MM.1S (cell line): ENCODE measurements at regions not wholly inside any gene's neighbourhood (a gene's known extent, or its start where the extent isn't known, plus 50 kb on each side); places are given as distances from the start of the nearest gene placed in this dataset.

Experiments used
- DNase-seq: peaks from one replicate; pipeline ENCODE4 v3.0.0-alpha.2; 2015
- H2AFZ ChIP-seq: fragments of 300-600 bp; sonication (generic); 2 replicates; pipeline ENCODE4 v1.6.0; 2016; ENCODE audit warnings: antibody characterized with exemption, low read length
- H3F3A ChIP-seq: fragments of 300-600 bp; sonication (generic); 2 replicates; pipeline ENCODE4 v1.6.1; 2016; ENCODE audit warnings: mild to moderate bottlenecking, antibody characterized with exemption, low read length, moderate library complexity, mixed read lengths; ENCODE audit not compliant: insufficient read depth
- H3K27ac ChIP-seq: fragments of 300-600 bp; sonication (generic); 2 replicates; pipeline ENCODE4 v1.5.1; 2016; ENCODE audit warnings: mild to moderate bottlenecking, low read length
- H3K27me3 ChIP-seq: fragments of 300-600 bp; sonication (generic); replicated peaks from 2 replicates; pipeline ENCODE4 v1.6.0; 2016; ENCODE audit warnings: low read length; ENCODE audit not compliant: insufficient read depth
- H3K36me3 ChIP-seq: fragments of 300-600 bp; sonication (generic); replicated peaks from 2 replicates; pipeline ENCODE4 v1.6.1; 2016; ENCODE audit warnings: mild to moderate bottlenecking, low read length, mixed read lengths; ENCODE audit not compliant: insufficient read depth
- H3K4me1 ChIP-seq: fragments of 300-600 bp; sonication (generic); 2 replicates; pipeline ENCODE4 v1.6.1; 2016; ENCODE audit warnings: low read length, mixed read lengths
- H3K4me2 ChIP-seq: fragments of 300-600 bp; sonication (generic); 2 replicates; pipeline ENCODE4 v1.6.0; 2016; ENCODE audit warnings: low read depth, low read length
- H3K4me3 ChIP-seq: fragments of 300-600 bp; sonication (generic); 2 replicates; pipeline ENCODE4 v1.5.1; 2016; ENCODE audit warnings: low read length, mixed read lengths
- H3K79me2 ChIP-seq: fragments of 300-600 bp; sonication (generic); 2 replicates; pipeline ENCODE4 v1.6.1; 2016; ENCODE audit warnings: mixed run types, low read length, mixed read lengths
- H3K9ac ChIP-seq: fragments of 300-600 bp; sonication (generic); 2 replicates; pipeline ENCODE4 v1.6.1; 2016; ENCODE audit warnings: low read length, mixed read lengths
- H3K9me2 ChIP-seq: fragments of 300-600 bp; sonication (generic); replicated peaks from 2 replicates; pipeline ENCODE4 v1.6.1; 2016; ENCODE audit warnings: mild to moderate bottlenecking, low read length, mixed read lengths; ENCODE audit not compliant: insufficient read depth
- H3K9me3 ChIP-seq: fragments of 300-600 bp; sonication (generic); replicated peaks from 2 replicates; pipeline ENCODE4 v1.6.1; 2016; ENCODE audit warnings: mild to moderate bottlenecking, low read length, mixed read lengths; ENCODE audit not compliant: insufficient read depth
- H4K20me1 ChIP-seq: fragments of 300-600 bp; sonication (generic); 2 replicates; pipeline ENCODE4 v1.6.1; 2016; ENCODE audit warnings: mild to moderate bottlenecking, low read length, moderate library complexity, mixed read lengths; ENCODE audit not compliant: insufficient read depth
- CTCF ChIP-seq: fragments of 300-600 bp; sonication (generic); IDR thresholded peaks from 2 replicates; pipeline ENCODE4 v1.5.1; 2016; ENCODE audit warnings: antibody characterized with exemption, low read length, mixed read lengths
- EZH2 ChIP-seq: fragments of 300-600 bp; sonication (generic); optimal IDR thresholded peaks from 2 replicates; pipeline ENCODE3; 2017; ENCODE audit warnings: low read depth, mild to moderate bottlenecking, antibody characterized with exemption, low read length, mixed read lengths
- EZH2phosphoT487 ChIP-seq: fragments of 300-600 bp; sonication (generic); IDR thresholded peaks from 2 replicates; pipeline ENCODE4 v1.6.1; 2018; ENCODE audit warnings: antibody characterized with exemption, low read length

GRCh38 chr17:63262751-63263476 lies 183.2 kb downstream of the CYB561 start:
- no peaks in the 10 kb centered on the region for H3K4me1 ChIP-seq
- H3K27me3 ChIP-seq, result no peaks in the 10 kb centered on the region
- no peaks in the 10 kb centered on the region for H3K79me2 ChIP-seq
- DNase-seq, result no peak
- no peaks in the 10 kb centered on the region for H3K9me2 ChIP-seq
- H3K4me3 ChIP-seq, result no peak overlapping the region
- no peaks in the 10 kb centered on the region for H4K20me1 ChIP-seq
- no peak overlapping the region for H3K9ac ChIP-seq
- H3K9me3 ChIP-seq, result no peaks in the 10 kb centered on the region
- H2AFZ ChIP-seq, result no peak overlapping the region
- H3F3A ChIP-seq, result no peaks in the 10 kb centered on the region
- H3K27ac ChIP-seq, result no peak overlapping the region
- H3K4me2 ChIP-seq, result no peak overlapping the region
- TF ChIP-seq EZH2, result no peak
- TF ChIP-seq EZH2phosphoT487, result no peak
- no peak for TF ChIP-seq CTCF
- no peaks in the 10 kb centered on the region for H3K36me3 ChIP-seq

- H3K4me2 ChIP-seq, result no peak overlapping the region
- H3K9me3 ChIP-seq, result no peaks in the 10 kb centered on the region
- no peak overlapping the region for H3K27ac ChIP-seq
- H3K79me2 ChIP-seq, result no peaks in the 10 kb centered on the region
- H3K9ac ChIP-seq, result no peak overlapping the region
- H4K20me1 ChIP-seq, result no peaks in the 10 kb centered on the region
- DNase-seq, result no peak
- no peak for TF ChIP-seq EZH2phosphoT487
- no peak for TF ChIP-seq CTCF
- TF ChIP-seq EZH2, result no peak
- no peaks in the 10 kb centered on the region for H3K36me3 ChIP-seq
- no peaks in the 10 kb centered on the region for H3K9me2 ChIP-seq
- no peaks in the 10 kb centered on the region for H3K27me3 ChIP-seq
- H3K4me1 ChIP-seq, result no peaks in the 10 kb centered on the region
- H2AFZ ChIP-seq, result no peak overlapping the region
- no peaks in the 10 kb centered on the region for H3F3A ChIP-seq
- H3K4me3 ChIP-seq, result no peak overlapping the region
Measured at GRCh38 chr17:63265526-63265925, 180.6 kb downstream of the CYB561 start.

- H3K9me3 ChIP-seq, result no peaks in the 10 kb centered on the region
- no peaks in the 10 kb centered on the region for H3K79me2 ChIP-seq
- H3K4me2 ChIP-seq, result no peak overlapping the region
- H3K9me2 ChIP-seq, result no peaks in the 10 kb centered on the region
- TF ChIP-seq EZH2phosphoT487, result no peak
- TF ChIP-seq EZH2, result no peak
- no peak for TF ChIP-seq CTCF
- no peaks in the 10 kb centered on the region for H3K27me3 ChIP-seq
- H3K27ac ChIP-seq, result no peak overlapping the region
- H3K4me1 ChIP-seq, result no peaks in the 10 kb centered on the region
- no peak overlapping the region for H2AFZ ChIP-seq
- H3F3A ChIP-seq, result no peaks in the 10 kb centered on the region
- no peak overlapping the region for H3K4me3 ChIP-seq
- no peak overlapping the region for H3K9ac ChIP-seq
- no peaks in the 10 kb centered on the region for H4K20me1 ChIP-seq
- H3K36me3 ChIP-seq, result no peaks in the 10 kb centered on the region
- DNase-seq, result no peak
Measured at GRCh38 chr17:63267846-63268245, 178.3 kb downstream of the CYB561 start.
